ENCODE measurements at regions not wholly inside any gene's neighbourhood (a gene's known extent, or its start where the extent isn't known, plus 50 kb on each side); places are given as distances from the start of the nearest gene placed in this dataset.

DNA sequence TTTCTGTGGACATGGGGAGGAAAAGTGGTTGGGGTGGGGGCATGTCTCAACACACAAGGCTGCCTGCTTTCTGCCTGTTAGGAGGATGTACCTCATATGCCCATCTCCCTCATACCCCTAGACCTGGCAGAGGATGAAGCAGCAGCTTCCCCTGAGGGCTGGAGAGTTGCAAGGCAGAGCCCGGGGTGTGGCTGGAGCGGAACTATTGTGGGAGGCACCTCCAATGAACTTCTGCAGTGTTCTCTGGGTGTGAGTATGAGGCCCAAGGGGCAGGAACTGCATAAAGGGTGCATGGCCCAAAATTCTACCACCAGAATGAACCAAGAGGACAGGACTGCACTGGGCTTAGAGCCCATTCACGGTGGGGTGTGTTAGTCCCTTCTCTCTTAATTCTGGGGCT, 296.3 kb upstream of the SIX2 start:
- TF ChIP-seq, protein P1, sequence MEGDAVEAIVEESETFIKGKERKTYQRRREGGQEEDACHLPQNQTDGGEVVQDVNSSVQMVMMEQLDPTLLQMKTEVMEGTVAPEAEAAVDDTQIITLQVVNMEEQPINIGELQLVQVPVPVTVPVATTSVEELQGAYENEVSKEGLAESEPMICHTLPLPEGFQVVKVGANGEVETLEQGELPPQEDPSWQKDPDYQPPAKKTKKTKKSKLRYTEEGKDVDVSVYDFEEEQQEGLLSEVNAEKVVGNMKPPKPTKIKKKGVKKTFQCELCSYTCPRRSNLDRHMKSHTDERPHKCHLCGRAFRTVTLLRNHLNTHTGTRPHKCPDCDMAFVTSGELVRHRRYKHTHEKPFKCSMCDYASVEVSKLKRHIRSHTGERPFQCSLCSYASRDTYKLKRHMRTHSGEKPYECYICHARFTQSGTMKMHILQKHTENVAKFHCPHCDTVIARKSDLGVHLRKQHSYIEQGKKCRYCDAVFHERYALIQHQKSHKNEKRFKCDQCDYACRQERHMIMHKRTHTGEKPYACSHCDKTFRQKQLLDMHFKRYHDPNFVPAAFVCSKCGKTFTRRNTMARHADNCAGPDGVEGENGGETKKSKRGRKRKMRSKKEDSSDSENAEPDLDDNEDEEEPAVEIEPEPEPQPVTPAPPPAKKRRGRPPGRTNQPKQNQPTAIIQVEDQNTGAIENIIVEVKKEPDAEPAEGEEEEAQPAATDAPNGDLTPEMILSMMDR (IDR thresholded peaks at IDR 0.05; ENCODE audit: low read depth, low read length, missing control alignments): no peak
- DNase-seq (ENCODE audit: low read depth): no peak
- no peak overlapping the region for H3K4me3 ChIP-seq (ENCODE audit: low read depth, low read length)
- in situ Hi-C loops (cut with HindIII; ENCODE audit: low sequenced_read_pairs): no loop called here

DNA sequence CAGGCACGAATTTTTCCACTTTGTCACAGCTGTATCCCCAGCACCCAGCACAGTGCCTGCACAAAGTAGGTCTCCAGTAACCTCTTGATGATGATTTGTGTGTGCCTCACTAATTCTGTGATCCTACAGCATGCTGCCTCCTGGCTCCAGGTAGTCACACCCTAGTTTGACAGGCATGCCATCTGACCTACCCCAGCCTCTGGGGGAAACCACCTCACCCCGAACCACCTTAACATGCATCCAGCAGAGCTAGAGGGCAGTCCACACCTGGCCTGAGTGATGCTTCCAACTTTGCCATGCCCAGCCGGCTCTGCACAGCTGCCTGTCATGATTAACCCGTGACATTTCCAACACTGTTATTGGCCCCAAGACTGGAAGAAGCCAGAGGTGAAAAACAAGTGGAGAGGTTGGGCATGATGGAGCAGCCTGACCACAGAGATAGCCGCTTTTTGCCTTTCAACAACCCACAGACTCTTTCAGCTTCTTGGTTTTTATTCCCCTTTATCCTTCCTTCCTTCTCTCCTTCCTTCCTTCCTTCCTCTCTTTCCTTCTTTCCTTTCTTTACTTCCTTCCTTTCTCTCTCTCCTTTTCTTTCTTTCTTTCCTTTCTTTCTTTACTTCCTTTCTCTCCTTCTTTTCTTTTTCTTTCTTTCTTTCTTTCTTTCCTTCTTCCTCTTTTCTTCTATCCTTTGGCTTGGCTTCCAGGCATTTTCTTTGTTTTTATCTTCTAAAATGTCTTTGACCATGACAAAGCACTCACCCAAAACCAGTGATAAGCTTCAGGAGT, 294.4 kb upstream of the SIX2 start:
- H3K4me3 ChIP-seq (ENCODE audit: low read depth, low read length): no peak overlapping the region
- no peak for DNase-seq (ENCODE audit: low read depth)
- in situ Hi-C loops (cut with HindIII; ENCODE audit: low sequenced_read_pairs): no loop called here
- TF ChIP-seq, protein P1 (IDR thresholded peaks at IDR 0.05; ENCODE audit: low read depth, low read length, missing control alignments): no peak

DNA sequence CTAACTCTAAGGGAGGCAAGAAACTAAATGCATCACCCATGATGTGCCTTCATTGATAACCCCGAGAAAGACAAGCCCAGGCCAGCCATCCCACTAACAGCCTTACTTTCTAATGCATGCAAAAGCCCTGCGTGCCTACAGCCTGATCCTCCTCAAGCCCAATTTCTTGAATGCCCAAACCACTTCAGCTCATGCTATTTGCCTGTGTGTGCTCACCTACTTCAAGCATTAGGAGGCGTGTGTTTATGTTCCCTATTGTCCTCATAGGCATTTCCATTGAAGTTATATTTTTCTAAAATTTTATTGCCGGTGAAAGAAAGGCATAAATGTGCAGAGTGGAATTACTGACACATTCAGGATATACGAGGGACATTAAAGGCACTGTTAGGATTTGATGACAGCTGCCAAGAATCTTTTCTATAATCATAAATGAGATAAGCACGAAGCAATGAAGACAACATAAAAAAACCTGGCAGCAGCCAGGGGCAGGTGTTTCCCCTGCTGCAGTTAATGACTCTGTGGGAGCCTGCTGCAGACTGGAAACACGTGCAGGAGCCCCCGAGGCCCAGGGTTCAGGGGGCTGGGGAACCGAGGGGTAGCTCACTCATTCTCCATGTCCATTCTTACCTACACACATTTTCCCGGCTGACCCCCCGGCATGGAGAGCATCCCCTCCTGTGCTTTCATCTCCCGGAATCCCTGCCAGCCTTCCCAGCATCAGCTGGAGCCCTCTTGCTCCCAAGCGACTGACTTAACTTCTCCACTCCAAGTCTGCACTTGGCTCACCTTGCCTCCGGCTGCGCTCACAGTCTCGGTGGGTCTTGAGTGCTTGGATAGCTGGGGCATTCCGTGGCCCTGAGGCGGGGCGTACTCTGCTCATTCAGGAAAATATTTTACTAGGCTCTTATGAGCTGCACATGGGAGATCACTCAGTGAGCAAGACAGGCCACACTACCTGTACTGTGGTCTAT, 292.3 kb upstream of the SIX2 start:
- no peak for DNase-seq (ENCODE audit: low read depth)
- in situ Hi-C loops (cut with HindIII; ENCODE audit: low sequenced_read_pairs): no loop called here
- H3K4me3 ChIP-seq (ENCODE audit: low read depth, low read length): no peak overlapping the region
- TF ChIP-seq, protein P1 (IDR thresholded peaks at IDR 0.05; ENCODE audit: low read depth, low read length, missing control alignments): no peak

DNA sequence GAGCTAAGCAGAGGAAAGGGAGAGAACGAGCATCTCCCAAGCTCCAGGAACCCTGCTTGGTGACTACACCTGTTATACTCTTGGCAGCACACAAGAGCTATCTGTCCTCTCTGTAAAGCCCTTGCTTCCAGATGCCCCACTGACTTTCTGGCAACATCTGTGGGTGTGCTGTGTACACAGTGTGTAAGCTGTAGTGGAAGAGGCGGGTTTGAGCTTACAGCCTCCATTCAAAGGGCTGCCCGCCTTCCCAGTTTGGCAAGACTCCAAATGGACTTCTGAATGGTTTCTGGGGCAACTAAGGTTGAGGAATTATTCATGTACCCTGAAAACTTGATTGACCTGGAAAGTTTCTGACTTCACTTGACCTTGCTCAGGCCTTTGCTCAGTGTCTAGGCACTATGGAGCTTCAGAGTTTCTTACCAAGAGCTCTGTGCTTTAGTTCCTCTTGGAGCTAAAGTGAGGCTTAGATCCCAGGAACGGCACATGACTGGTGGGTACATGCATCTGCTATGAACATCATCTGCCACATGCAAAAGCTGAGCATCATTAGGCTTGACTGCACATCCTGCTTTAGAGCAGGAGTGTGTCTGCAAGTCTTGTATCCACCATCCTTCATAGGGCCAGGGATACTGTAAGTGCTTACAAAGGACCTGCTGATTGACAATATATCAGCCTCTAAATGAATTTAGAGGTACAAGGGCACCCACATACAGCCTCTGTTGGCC, 290.9 kb upstream of the SIX2 start:
- in situ Hi-C loops (cut with HindIII; ENCODE audit: low sequenced_read_pairs): no loop called here
- TF ChIP-seq, protein P1 (IDR thresholded peaks at IDR 0.05; ENCODE audit: low read depth, low read length, missing control alignments): no peak
- DNase-seq (ENCODE audit: low read depth): no peak
- no peak overlapping the region for H3K4me3 ChIP-seq (ENCODE audit: low read depth, low read length)

DNA sequence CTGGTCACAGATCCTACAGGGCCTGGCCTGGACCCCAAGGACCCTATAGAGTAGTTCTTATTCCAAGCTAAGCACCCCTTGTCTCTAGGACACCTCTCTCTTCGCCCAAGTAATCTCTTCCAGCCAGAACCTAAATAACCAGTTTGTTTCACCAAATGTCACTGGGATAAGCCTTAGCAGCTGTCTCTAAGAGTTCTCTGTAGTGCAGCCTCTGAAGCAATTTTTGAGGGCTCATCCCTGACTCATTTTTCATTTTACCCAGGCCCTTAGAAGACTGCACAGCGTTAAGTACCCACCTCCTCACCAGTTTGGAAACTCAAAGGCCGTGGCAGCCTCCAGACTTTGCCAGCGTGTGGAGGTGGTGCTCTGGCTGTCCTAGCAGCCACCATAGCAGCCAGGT, 290.1 kb upstream of the SIX2 start:
- in situ Hi-C loops (cut with HindIII; ENCODE audit: low sequenced_read_pairs): no loop called here
- TF ChIP-seq, protein P1 (IDR thresholded peaks at IDR 0.05; ENCODE audit: low read depth, low read length, missing control alignments): no peak
- DNase-seq (ENCODE audit: low read depth): no peak
- no peak overlapping the region for H3K4me3 ChIP-seq (ENCODE audit: low read depth, low read length)

DNA sequence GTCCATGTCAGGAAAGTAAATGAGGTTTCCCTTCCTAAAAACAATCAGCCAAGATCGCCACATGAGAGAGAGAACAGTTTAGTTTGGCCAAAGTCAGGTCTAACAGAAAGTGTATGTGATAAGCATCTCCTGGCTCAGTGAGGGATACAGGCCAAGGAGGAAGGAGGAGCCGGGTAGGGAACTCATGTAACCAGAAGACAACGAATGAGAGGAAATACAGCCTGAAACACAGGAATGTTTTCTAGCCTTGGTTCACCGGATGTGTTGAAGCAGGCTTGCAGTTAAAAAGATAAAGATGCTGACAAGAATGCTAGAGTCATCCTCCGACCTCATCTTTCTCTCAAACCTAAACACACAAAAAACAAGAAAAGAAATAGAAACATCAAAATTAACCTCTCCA, 283.9 kb upstream of the SIX2 start:
- no peak for DNase-seq (ENCODE audit: low read depth)
- in situ Hi-C loops (cut with HindIII; ENCODE audit: low sequenced_read_pairs): no loop called here
- TF ChIP-seq, protein P1 (IDR thresholded peaks at IDR 0.05; ENCODE audit: low read depth, low read length, missing control alignments): no peak
- no peak overlapping the region for H3K4me3 ChIP-seq (ENCODE audit: low read depth, low read length)
